Hepatocyte (in vitro differentiated cells): ENCODE measurements at regions not wholly inside any gene's neighbourhood (a gene's known extent, or its start where the extent isn't known, plus 50 kb on each side); places are given as distances from the start of the nearest gene placed in this dataset.

ENCODE experiments used
- EZH2phosphoT487 ChIP-seq: fragments of 200-600 bp; sonication (generic); IDR thresholded peaks from one replicate; pipeline ENCODE4 v1.6.1; 2018; ENCODE audit warnings: antibody characterized with exemption, mild to moderate bottlenecking, low read depth, moderate library complexity; ENCODE audit not compliant: unreplicated experiment, severe bottlenecking
- TF ChIP-seq, protein P1 (sequence below): fragments of 200-600 bp; sonication (generic); IDR thresholded peaks from 2 replicates; pipeline ENCODE4 v1.5.1; 2016; ENCODE audit warnings: antibody characterized with exemption, mild to moderate bottlenecking; ENCODE audit not compliant: poor library complexity

DNA sequence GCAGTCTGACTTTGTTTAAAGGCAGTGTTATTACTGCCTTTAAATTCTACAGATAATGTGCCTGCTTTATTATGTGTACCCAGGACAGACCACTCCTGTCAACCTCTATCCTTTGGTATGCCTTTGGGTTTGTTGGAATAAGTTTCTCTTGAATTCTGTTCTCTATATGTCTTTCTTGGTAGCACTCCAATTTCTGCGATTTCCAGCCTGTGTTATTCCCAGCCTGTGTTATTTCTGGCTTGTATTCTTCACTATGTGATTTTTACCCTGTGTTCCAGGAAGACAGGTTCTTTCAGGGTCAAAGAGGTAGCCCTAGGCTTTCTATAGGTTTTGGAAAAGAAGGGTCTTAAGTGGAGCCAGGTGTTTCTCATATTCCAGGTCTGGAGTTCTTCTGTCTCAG lies 407.4 kb upstream of the AZI2 start:
- TF ChIP-seq, protein P1, sequence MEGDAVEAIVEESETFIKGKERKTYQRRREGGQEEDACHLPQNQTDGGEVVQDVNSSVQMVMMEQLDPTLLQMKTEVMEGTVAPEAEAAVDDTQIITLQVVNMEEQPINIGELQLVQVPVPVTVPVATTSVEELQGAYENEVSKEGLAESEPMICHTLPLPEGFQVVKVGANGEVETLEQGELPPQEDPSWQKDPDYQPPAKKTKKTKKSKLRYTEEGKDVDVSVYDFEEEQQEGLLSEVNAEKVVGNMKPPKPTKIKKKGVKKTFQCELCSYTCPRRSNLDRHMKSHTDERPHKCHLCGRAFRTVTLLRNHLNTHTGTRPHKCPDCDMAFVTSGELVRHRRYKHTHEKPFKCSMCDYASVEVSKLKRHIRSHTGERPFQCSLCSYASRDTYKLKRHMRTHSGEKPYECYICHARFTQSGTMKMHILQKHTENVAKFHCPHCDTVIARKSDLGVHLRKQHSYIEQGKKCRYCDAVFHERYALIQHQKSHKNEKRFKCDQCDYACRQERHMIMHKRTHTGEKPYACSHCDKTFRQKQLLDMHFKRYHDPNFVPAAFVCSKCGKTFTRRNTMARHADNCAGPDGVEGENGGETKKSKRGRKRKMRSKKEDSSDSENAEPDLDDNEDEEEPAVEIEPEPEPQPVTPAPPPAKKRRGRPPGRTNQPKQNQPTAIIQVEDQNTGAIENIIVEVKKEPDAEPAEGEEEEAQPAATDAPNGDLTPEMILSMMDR = no peak
- TF ChIP-seq EZH2phosphoT487 = no peak
